ENCODE measurements at regions not wholly inside any gene's neighbourhood (a gene's known extent, or its start where the extent isn't known, plus 50 kb on each side); places are given as distances from the start of the nearest gene placed in this dataset.

GRCh38 chr18:53784253-53784652 lies 440.2 kb downstream of the MBD2 start:
- TF ChIP-seq CTCF (IDR thresholded peaks at IDR 0.05) (no peak), POLR2A (IDR thresholded peaks at IDR 0.05) (no peak)

All from thyroid gland (tissue), 4 donors.